IMR-90 (cell line): ENCODE measurements at regions not wholly inside any gene's neighbourhood (a gene's known extent, or its start where the extent isn't known, plus 50 kb on each side); places are given as distances from the start of the nearest gene placed in this dataset.

Experiments
- ATAC-seq: fragments of 200-7000 bp; cut with Tn5 transposase; 2 replicates; pipeline ENCODE4 v1.9.1; 2020; ENCODE audit warnings: low read depth, mild to moderate bottlenecking, moderate library complexity
- BruUV-seq: library from RNA; stranded (reverse); fragments of 400-500 nt; replicated peaks from 2 replicates; lab custom pipeline; 2021; lab: Mats Ljungman, UMichigan
- CTCF ChIA-PET: fragments of 300-600 bp; formaldehyde crosslinking; extraction: SDS; loops from one replicate; lab custom pipeline; 2021; ENCODE audit warnings: antibody characterized with exemption; lab: Yijun Ruan, JAX
- POLR2A ChIA-PET: fragments of 300-600 bp; sonication (Branson Sonifier 250); formaldehyde crosslinking; loops from one replicate; lab custom pipeline; 2022; ENCODE audit warnings: antibody characterized with exemption; ENCODE audit not compliant: unreplicated experiment; lab: Charles Lee
- DNase-seq: peaks from one replicate; pipeline ENCODE4 v3.0.0; 2013
- H2AFZ ChIP-seq: replicated peaks from 2 replicates; pipeline ENCODE3; 2013; ENCODE audit warnings: low read length, mild to moderate bottlenecking; ENCODE audit not compliant: poor library complexity
- H2AK5ac ChIP-seq: 2 replicates; pipeline ENCODE4 v1.6.1; 2013; ENCODE audit warnings: low read depth, low read length, inconsistent platforms
- H2AK9ac ChIP-seq: replicated peaks from 2 replicates; pipeline ENCODE3; 2013; ENCODE audit warnings: mild to moderate bottlenecking, low read depth, low read length, moderate library complexity; ENCODE audit not compliant: poor library complexity
- H2BK120ac ChIP-seq: 2 replicates; pipeline ENCODE4 v1.6.1; 2013; ENCODE audit warnings: low read depth, low read length, inconsistent platforms
- H2BK15ac ChIP-seq: 3 replicates; pipeline ENCODE4 v1.6.1; 2013; ENCODE audit warnings: low read depth, low read length, inconsistent platforms
- H2BK20ac ChIP-seq: 2 replicates; pipeline ENCODE4 v1.6.1; 2013; ENCODE audit warnings: low read depth, mild to moderate bottlenecking, inconsistent platforms, low read length, moderate library complexity
- H2BK5ac ChIP-seq: 2 replicates; pipeline ENCODE4 v1.6.1; 2013; ENCODE audit warnings: mild to moderate bottlenecking, low read depth, low read length, inconsistent platforms; ENCODE audit not compliant: poor library complexity, severe bottlenecking
- H3K14ac ChIP-seq: replicated peaks from 2 replicates; pipeline ENCODE4 v1.6.1; 2013; ENCODE audit warnings: low read depth, low read length, inconsistent platforms
- H3K18ac ChIP-seq: 2 replicates; pipeline ENCODE4 v1.6.1; 2013; ENCODE audit warnings: low read depth, low read length, control low read depth
- H3K23ac ChIP-seq: 2 replicates; pipeline ENCODE4 v1.6.1; 2013; ENCODE audit warnings: low read depth, low read length, inconsistent platforms
- H3K27ac ChIP-seq: 2 replicates; pipeline ENCODE4 v1.5.1; 2013; ENCODE audit warnings: mild to moderate bottlenecking, control low read depth, low read length; ENCODE audit not compliant: insufficient read depth
- H3K27me3 ChIP-seq: 2 replicates; pipeline ENCODE4 v1.6.1; 2013; ENCODE audit warnings: low read length; ENCODE audit not compliant: control insufficient read depth, insufficient read depth
- H3K36me3 ChIP-seq: 2 replicates; pipeline ENCODE4 v1.6.1; 2013; ENCODE audit warnings: low read length, mixed read lengths; ENCODE audit not compliant: control insufficient read depth, insufficient read depth
- H3K4ac ChIP-seq: 2 replicates; pipeline ENCODE4 v1.6.1; 2013; ENCODE audit warnings: low read depth, low read length, inconsistent platforms
- H3K4me1 ChIP-seq: 2 replicates; pipeline ENCODE4 v1.6.1; 2013; ENCODE audit warnings: low read length, mixed read lengths; ENCODE audit not compliant: control insufficient read depth, insufficient read depth
- H3K4me2 ChIP-seq: 2 replicates; pipeline ENCODE4 v1.6.1; 2013; ENCODE audit warnings: low read depth, mild to moderate bottlenecking, control low read depth, low read length, moderate library complexity
- H3K4me3 ChIP-seq: 2 replicates; pipeline ENCODE4 v1.5.1; 2013; ENCODE audit warnings: low read depth, mild to moderate bottlenecking, control low read depth, low read length, moderate library complexity; ENCODE audit not compliant: insufficient read depth
- H3K56ac ChIP-seq: 2 replicates; pipeline ENCODE4 v1.6.1; 2013; ENCODE audit warnings: low read length, inconsistent platforms; ENCODE audit not compliant: insufficient read depth; ENCODE audit errors: extremely low read depth
- H3K79me1 ChIP-seq, 2 experiments: 2 replicates each; pipeline ENCODE4 v1.6.1; 2013; ENCODE audit warnings: low read length in 2 of 2, inconsistent platforms in 1 of 2, low read depth in 1 of 2
- H3K9ac ChIP-seq: 2 replicates; pipeline ENCODE4 v1.6.1; 2013; ENCODE audit warnings: low read depth, low read length, control low read depth
- H3K9me1 ChIP-seq: 2 replicates; pipeline ENCODE4 v1.6.1; 2013; ENCODE audit warnings: low read length, inconsistent platforms; ENCODE audit not compliant: insufficient read depth
- H3K9me3 ChIP-seq: 2 replicates; pipeline ENCODE4 v1.6.1; 2013; ENCODE audit warnings: low read length; ENCODE audit not compliant: control insufficient read depth, insufficient read depth
- H4K20me1 ChIP-seq: 2 replicates; pipeline ENCODE4 v1.6.1; 2013; ENCODE audit warnings: low read length, inconsistent platforms; ENCODE audit not compliant: insufficient read depth
- H4K5ac ChIP-seq: 2 replicates; pipeline ENCODE4 v1.6.1; 2013; ENCODE audit warnings: mild to moderate bottlenecking, low read depth, low read length, control low read depth
- H4K8ac ChIP-seq, 2 experiments: 2 replicates each; pipeline ENCODE4 v1.6.1; 2013; ENCODE audit warnings: low read depth in 2 of 2, low read length in 2 of 2, control low read depth in 1 of 2, inconsistent platforms in 1 of 2
- H4K91ac ChIP-seq: 2 replicates; pipeline ENCODE4 v1.6.1; 2013; ENCODE audit warnings: low read depth, low read length, inconsistent platforms; ENCODE audit not compliant: insufficient read depth
- BHLHE40 ChIP-seq: fragments of 150-350 bp; IDR thresholded peaks from 2 replicates; pipeline ENCODE4 v1.6.1; 2016; ENCODE audit warnings: mild to moderate bottlenecking, low read depth, low read length
- CTCF ChIP-seq: conservative IDR thresholded peaks from 2 replicates; pipeline ENCODE4 v1.5.1; 2012; ENCODE audit warnings: mild to moderate bottlenecking, low read depth, low read length, improper control_type of control experiment
- ELK1 ChIP-seq: fragments of 150-350 bp; IDR thresholded peaks from 2 replicates; pipeline ENCODE4 v1.6.1; 2016; ENCODE audit warnings: low read depth, mild to moderate bottlenecking, low read length, moderate library complexity, borderline replicate concordance
- MAFK ChIP-seq: IDR thresholded peaks from 2 replicates; pipeline ENCODE4 v1.6.1; 2012; ENCODE audit warnings: low read depth, low read length, improper control_type of control experiment
- WGBS, 2 experiments: methylation state at CpG; one replicate each; pipeline versions ENCODE4 v1.1.5 to v1.1.7; 2013; ENCODE audit warnings: missing lambda C conversion rate in 2 of 2; ENCODE audit not compliant: insufficient read length in 1 of 2; ENCODE audit errors: extremely low coverage in 2 of 2; 5-methylcytosine and 5-hydroxymethylcytosine counted together
- dilution Hi-C: fragments of 300-500 bp; cut with HindIII; formaldehyde crosslinking; loops from one replicate; pipeline ENCODE4 v1.14.3; 2018; ENCODE audit warnings: low sequenced_read_pairs; ENCODE audit not compliant: unreplicated experiment
- in situ Hi-C: fragments of 300-500 bp; cut with MboI; formaldehyde crosslinking; loops from 3 replicates; pipeline ENCODE4 v1.14.3; 2019; ENCODE audit warnings: low sequenced_read_pairs, inconsistent platforms, mixed read lengths
- intact Hi-C: fragments of 100-400 bp; cut with micrococcal nuclease; formaldehyde crosslinking; loops from 2 replicates; pipeline ENCODE4 v1.10.0; 2022

GRCh38 chr12:73110816-73111215 is 838.6 kb downstream of the TRHDE start:
- POLR2A ChIA-PET: no interaction called here
- CTCF ChIA-PET: no interaction called here
- H2BK15ac ChIP-seq: no peak overlapping the region
- no peak for DNase-seq
- H4K91ac ChIP-seq: no peak overlapping the region
- H4K5ac ChIP-seq: no peak overlapping the region
- no peak overlapping the region for H2AK5ac ChIP-seq
- H2BK20ac ChIP-seq: no peak overlapping the region
- H3K4ac ChIP-seq: no peak overlapping the region
- intact Hi-C loops (no loop called here), in situ Hi-C loops (no loop called here), dilution Hi-C loops (no loop called here)
- no peaks in the 10 kb centered on the region for H3K36me3 ChIP-seq
- no peaks in the 10 kb centered on the region for H4K20me1 ChIP-seq
- H3K9me1 ChIP-seq: no peaks in the 10 kb centered on the region
- no TSS peak for BruUV-seq
- H2BK120ac ChIP-seq: no peak overlapping the region
- H3K27me3 ChIP-seq: no peaks in the 10 kb centered on the region
- no peak overlapping the region for H3K27ac ChIP-seq
- H2AFZ ChIP-seq: no peak overlapping the region
- H3K18ac ChIP-seq: no peak overlapping the region
- no peak overlapping the region for H3K56ac ChIP-seq
- no peak overlapping the region for H2BK5ac ChIP-seq
- H3K9me3 ChIP-seq: peaks cover 2% of the 10 kb centered on the region; the same call in 1 of the 2 replicates
- H3K4me2 ChIP-seq: no peak overlapping the region
- H3K4me3 ChIP-seq: no peak overlapping the region
- no CpG with 5 or more reads among the region's 2 CpGs for WGBS, 2 experiments
- no peak overlapping the region for H4K8ac ChIP-seq
- H3K23ac ChIP-seq: no peak overlapping the region
- no peak overlapping the region for H3K9ac ChIP-seq
- no peak overlapping the region for H3K14ac ChIP-seq
- no peak overlapping the region for H2AK9ac ChIP-seq
- no peak for ATAC-seq
- no peaks in the 10 kb centered on the region for H3K79me1 ChIP-seq
- H3K4me1 ChIP-seq: no peaks in the 10 kb centered on the region
- no peak for TF ChIP-seq BHLHE40
- no peak for TF ChIP-seq ELK1
- TF ChIP-seq MAFK: no peak
- no peak for TF ChIP-seq CTCF
